Trophoblast cell (in vitro differentiated cells and primary cell): ENCODE measurements at regions not wholly inside any gene's neighbourhood (a gene's known extent, or its start where the extent isn't known, plus 50 kb on each side); places are given as distances from the start of the nearest gene placed in this dataset.
A peak's percentile ranks its signal among the peaks of the same experiment; 100 is the strongest.

ENCODE experiments used
- DNase-seq, 2 donors: peaks; one replicate each; pipeline ENCODE4 v3.0.0-alpha.2; 2016
- H2AFZ ChIP-seq: 2 replicates; pipeline ENCODE4 v1.6.1; 2013; ENCODE audit warnings: low read length, moderate library complexity, mild to moderate bottlenecking; ENCODE audit not compliant: insufficient read depth, poor library complexity
- H2AK5ac ChIP-seq: 2 replicates; pipeline ENCODE4 v1.6.1; 2013; ENCODE audit warnings: mild to moderate bottlenecking, low read length
- H2BK120ac ChIP-seq: 2 replicates; pipeline ENCODE4 v1.6.1; 2013; ENCODE audit warnings: low read length, mild to moderate bottlenecking, moderate library complexity; ENCODE audit not compliant: insufficient read depth, poor library complexity
- H2BK12ac ChIP-seq: 2 replicates; pipeline ENCODE4 v1.6.1; 2013; ENCODE audit warnings: mild to moderate bottlenecking, low read length, moderate library complexity
- H2BK5ac ChIP-seq: 2 replicates; pipeline ENCODE4 v1.6.1; 2013; ENCODE audit warnings: low read length, low read depth, moderate library complexity, mild to moderate bottlenecking; ENCODE audit not compliant: poor library complexity
- H3K14ac ChIP-seq: 2 replicates; pipeline ENCODE4 v1.6.1; 2013; ENCODE audit warnings: mild to moderate bottlenecking, low read length
- H3K18ac ChIP-seq: 2 replicates; pipeline ENCODE4 v1.6.1; 2013; ENCODE audit warnings: mild to moderate bottlenecking, low read length
- H3K23ac ChIP-seq: 2 replicates; pipeline ENCODE4 v1.6.1; 2013; ENCODE audit warnings: low read length
- H3K27ac ChIP-seq: 2 replicates; pipeline ENCODE4 v1.5.1; 2013; ENCODE audit warnings: low read depth, mild to moderate bottlenecking, inconsistent platforms, low read length, moderate library complexity
- H3K27me3 ChIP-seq: 2 replicates; pipeline ENCODE4 v1.6.1; 2013; ENCODE audit warnings: inconsistent platforms, mild to moderate bottlenecking, low read length, moderate library complexity; ENCODE audit not compliant: insufficient read depth
- H3K36me3 ChIP-seq, 2 experiments: 1 replicate in 1 of 2; 2 replicates in 1 of 2; pipeline ENCODE4 v1.6.1; 2013; ENCODE audit warnings: low read length in 2 of 2, mild to moderate bottlenecking in 2 of 2, moderate library complexity in 1 of 2; ENCODE audit not compliant: insufficient read depth in 2 of 2, control insufficient read depth in 1 of 2
- H3K4ac ChIP-seq: 2 replicates; pipeline ENCODE4 v1.6.1; 2013; ENCODE audit warnings: low read depth, mild to moderate bottlenecking, low read length, moderate library complexity
- H3K4me1 ChIP-seq, 2 experiments: 1 replicate in 1 of 2; 2 replicates in 1 of 2; pipeline ENCODE4 v1.6.1; 2013; ENCODE audit warnings: low read length in 2 of 2, mild to moderate bottlenecking in 2 of 2, moderate library complexity in 1 of 2; ENCODE audit not compliant: insufficient read depth in 2 of 2, control insufficient read depth in 1 of 2
- H3K4me2 ChIP-seq: 2 replicates; pipeline ENCODE4 v1.6.1; 2013; ENCODE audit warnings: inconsistent platforms, mild to moderate bottlenecking, low read length, moderate library complexity
- H3K4me3 ChIP-seq: 2 replicates; pipeline ENCODE4 v1.5.1; 2013; ENCODE audit warnings: mild to moderate bottlenecking, low read depth, low read length, inconsistent platforms
- H3K79me1 ChIP-seq: one replicate; pipeline ENCODE4 v1.6.1; 2013; ENCODE audit warnings: low read length
- H3K79me2 ChIP-seq: 2 replicates; pipeline ENCODE4 v1.6.1; 2013; ENCODE audit warnings: low read length, mild to moderate bottlenecking; ENCODE audit not compliant: control insufficient read depth, insufficient read depth, poor library complexity
- H3K9ac ChIP-seq: 2 replicates; pipeline ENCODE4 v1.6.1; 2013; ENCODE audit warnings: mild to moderate bottlenecking, low read length
- H3K9me3 ChIP-seq: 2 replicates; pipeline ENCODE4 v1.6.1; 2013; ENCODE audit warnings: low read depth, mild to moderate bottlenecking, control low read depth, inconsistent platforms, low read length; ENCODE audit not compliant: insufficient read depth
- H4K12ac ChIP-seq: 2 replicates; pipeline ENCODE4 v1.6.1; 2013; ENCODE audit warnings: low read depth, mild to moderate bottlenecking, low read length, moderate library complexity
- H4K8ac ChIP-seq: 2 replicates; pipeline ENCODE4 v1.6.1; 2013; ENCODE audit warnings: low read depth, mild to moderate bottlenecking, low read length, moderate library complexity
- H4K91ac ChIP-seq: one replicate; pipeline ENCODE4 v1.6.1; 2013; ENCODE audit warnings: low read depth, mild to moderate bottlenecking, low read length, moderate library complexity
- WGBS: extraction: QIAGEN DNeasy Blood & Tissue Kit; methylation state at CpG from one replicate; pipeline ENCODE4 v1.1.7; 2013; ENCODE audit warnings: missing lambda C conversion rate; ENCODE audit not compliant: insufficient read length, insufficient coverage; ENCODE audit errors: extremely low coverage; 5-methylcytosine and 5-hydroxymethylcytosine counted together

- no peak overlapping the region for H2AFZ ChIP-seq
- H3K27ac ChIP-seq: no peak overlapping the region
- H2AK5ac ChIP-seq: no peak overlapping the region
- no peak overlapping the region for H4K91ac ChIP-seq
- H3K4me1 ChIP-seq: peaks cover 7 to 9% of the 10 kb centered on the region in 2 experiments
- no CpG with 5 or more reads among the region's 1 CpG for WGBS
- peaks cover 1% of the 10 kb centered on the region for H3K79me1 ChIP-seq
- no peaks in the 10 kb centered on the region for H3K9me3 ChIP-seq
- no peak overlapping the region for H2BK12ac ChIP-seq
- H3K27me3 ChIP-seq: no peaks in the 10 kb centered on the region
- H3K4me3 ChIP-seq: no peak overlapping the region
- no peak overlapping the region for H4K8ac ChIP-seq
- H3K14ac ChIP-seq: no peak overlapping the region
- H2BK120ac ChIP-seq: no peak overlapping the region
- H3K18ac ChIP-seq: no peak overlapping the region
- no peak for DNase-seq
- H3K4me2 ChIP-seq: peak overlapping the region; percentile 33
- H4K12ac ChIP-seq: no peak overlapping the region
- no peak overlapping the region for H2BK5ac ChIP-seq
- no peaks in the 10 kb centered on the region for H3K79me2 ChIP-seq
- no peaks in the 10 kb centered on the region for H3K36me3 ChIP-seq
- H3K4ac ChIP-seq: no peak overlapping the region
- no peak overlapping the region for H3K23ac ChIP-seq
- H3K9ac ChIP-seq: no peak overlapping the region
These were observed 129.6 kb upstream of the RASGEF1B start for GRCh38 chr4:81601358-81601694.

DNA sequence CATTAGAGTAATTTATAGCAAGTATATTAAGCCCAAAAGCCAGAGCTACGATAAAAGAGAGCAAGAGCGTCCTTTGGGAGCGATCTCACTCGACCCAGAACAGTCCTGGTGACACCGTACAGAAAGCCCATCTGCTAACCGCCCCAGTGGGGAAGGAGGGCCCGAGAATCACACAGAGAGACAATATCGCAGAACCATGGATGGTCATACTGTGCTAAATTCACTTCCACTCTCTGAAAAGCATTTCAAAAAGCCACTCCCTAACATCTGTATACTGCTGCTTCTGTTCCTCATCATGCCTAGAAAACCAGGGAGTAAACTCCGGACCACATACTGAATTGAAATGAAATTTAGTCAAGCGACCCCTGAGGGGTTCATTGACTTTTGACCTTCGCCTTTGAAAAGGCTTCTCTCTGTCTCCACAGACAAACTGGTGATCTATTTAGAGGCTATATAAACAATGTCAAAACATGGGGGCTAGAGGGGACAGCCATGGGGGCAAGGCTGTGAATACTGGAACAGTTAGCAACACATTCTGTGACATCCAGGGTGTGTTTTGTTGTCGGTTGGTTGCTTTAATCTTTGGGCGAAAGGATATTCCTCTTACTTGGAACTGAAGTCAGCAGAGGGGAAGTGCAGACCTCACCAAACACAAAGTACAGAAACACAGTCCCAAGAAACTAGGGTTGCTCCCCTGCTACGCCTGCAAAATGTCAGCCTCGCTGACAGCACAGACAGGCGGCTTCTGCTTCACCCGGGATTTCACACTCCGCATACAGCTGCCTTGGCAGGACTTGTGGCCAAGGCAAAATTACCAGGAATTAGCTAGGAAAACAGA is 129.0 kb upstream of the RASGEF1B start:
- DNase-seq: no peak
- no peak overlapping the region for H3K14ac ChIP-seq
- H3K4me3 ChIP-seq: no peak overlapping the region
- H3K27ac ChIP-seq: peak overlapping the region; percentile 50
- H3K4me1 ChIP-seq: peaks cover 7% of the 10 kb centered on the region in 2 experiments
- H2AFZ ChIP-seq: no peak overlapping the region
- H3K79me1 ChIP-seq: peaks cover 1% of the 10 kb centered on the region
- no peak overlapping the region for H4K91ac ChIP-seq
- no peak overlapping the region for H3K18ac ChIP-seq
- H3K27me3 ChIP-seq: no peaks in the 10 kb centered on the region
- no peak overlapping the region for H3K23ac ChIP-seq
- no peaks in the 10 kb centered on the region for H3K36me3 ChIP-seq
- no peak overlapping the region for H4K12ac ChIP-seq
- peak overlapping the region; percentile 52 for H3K4me2 ChIP-seq
- no peak overlapping the region for H2AK5ac ChIP-seq
- no peak overlapping the region for H3K4ac ChIP-seq
- H3K79me2 ChIP-seq: no peaks in the 10 kb centered on the region
- no peak overlapping the region for H3K9ac ChIP-seq
- no peaks in the 10 kb centered on the region for H3K9me3 ChIP-seq
- no peak overlapping the region for H2BK5ac ChIP-seq
- no peak overlapping the region for H2BK12ac ChIP-seq
- no peak overlapping the region for H2BK120ac ChIP-seq
- WGBS: no CpG with 5 or more reads among the region's 18 CpGs
- H4K8ac ChIP-seq: no peak overlapping the region

GRCh38 chr4:81599742-81600380 is 128.2 kb upstream of the RASGEF1B start:
- no peak overlapping the region for H3K4me2 ChIP-seq
- H3K79me2 ChIP-seq: no peaks in the 10 kb centered on the region
- no peak overlapping the region for H3K18ac ChIP-seq
- no peak overlapping the region for H3K14ac ChIP-seq
- H3K9ac ChIP-seq: no peak overlapping the region
- no peaks in the 10 kb centered on the region for H3K36me3 ChIP-seq
- no peak overlapping the region for H3K23ac ChIP-seq
- no peak overlapping the region for H2BK120ac ChIP-seq
- no peak overlapping the region for H4K8ac ChIP-seq
- no peak overlapping the region for H2AK5ac ChIP-seq
- no CpG with 5 or more reads among the region's 5 CpGs for WGBS
- no peak overlapping the region for H2AFZ ChIP-seq
- no peaks in the 10 kb centered on the region for H3K9me3 ChIP-seq
- H2BK12ac ChIP-seq: no peak overlapping the region
- no peak overlapping the region for H4K91ac ChIP-seq
- H4K12ac ChIP-seq: no peak overlapping the region
- H2BK5ac ChIP-seq: no peak overlapping the region
- no peaks in the 10 kb centered on the region for H3K27me3 ChIP-seq
- H3K4me3 ChIP-seq: no peak overlapping the region
- peaks cover 7% of the 10 kb centered on the region in 2 experiments for H3K4me1 ChIP-seq
- H3K4ac ChIP-seq: no peak overlapping the region
- H3K79me1 ChIP-seq: peaks cover 1% of the 10 kb centered on the region
- DNase-seq: no peak
- no peak overlapping the region for H3K27ac ChIP-seq

DNA sequence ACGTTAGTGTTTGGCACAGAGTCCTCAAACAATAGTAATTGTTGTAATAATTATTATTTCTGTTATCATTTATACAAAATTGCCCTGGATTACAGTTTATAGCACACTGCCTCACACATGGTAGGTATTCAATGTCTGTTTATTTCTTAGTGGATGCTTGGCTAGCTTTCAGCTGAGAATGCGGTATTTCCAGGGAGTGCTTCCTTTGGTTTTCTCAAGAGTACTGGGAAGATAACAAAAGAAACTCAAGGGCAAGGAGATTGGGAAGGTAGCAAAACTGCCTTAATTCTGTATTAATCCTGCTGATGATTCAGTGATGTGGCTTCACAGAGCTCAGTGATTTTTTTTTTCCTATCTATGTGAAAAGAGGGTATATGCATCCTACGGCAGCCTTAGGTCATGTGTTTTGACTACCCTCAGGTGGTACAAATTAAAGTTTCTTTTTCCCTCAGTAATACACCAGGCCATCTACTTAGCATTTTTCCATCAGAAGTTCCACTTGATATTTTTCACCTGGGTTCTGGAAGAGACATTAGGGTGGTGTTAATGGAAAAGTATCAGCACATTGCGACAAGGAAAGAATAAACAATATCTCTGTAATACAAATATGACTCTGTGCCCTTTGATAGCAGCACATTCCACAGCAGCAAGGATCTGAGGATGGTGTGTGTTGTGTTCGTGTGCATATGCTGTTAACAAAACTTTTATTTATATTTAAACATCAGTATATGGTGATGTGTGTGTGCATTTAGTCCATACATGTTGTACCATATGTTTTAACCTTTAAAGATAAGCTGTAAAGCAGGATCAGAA is 124.3 kb upstream of the RASGEF1B start:
- H2BK12ac ChIP-seq: no peak overlapping the region
- no peak for DNase-seq
- H3K36me3 ChIP-seq: no peaks in the 10 kb centered on the region
- H3K4me3 ChIP-seq: no peak overlapping the region
- no peak overlapping the region for H3K9ac ChIP-seq
- H3K79me2 ChIP-seq: no peaks in the 10 kb centered on the region
- no peak overlapping the region for H3K27ac ChIP-seq
- H2AK5ac ChIP-seq: no peak overlapping the region
- H3K79me1 ChIP-seq: no peaks in the 10 kb centered on the region
- no peaks in the 10 kb centered on the region for H3K9me3 ChIP-seq
- no peak overlapping the region for H4K8ac ChIP-seq
- H3K4ac ChIP-seq: no peak overlapping the region
- no peak overlapping the region for H3K23ac ChIP-seq
- H3K27me3 ChIP-seq: no peaks in the 10 kb centered on the region
- no peak overlapping the region for H3K4me2 ChIP-seq
- H3K14ac ChIP-seq: no peak overlapping the region
- H4K12ac ChIP-seq: no peak overlapping the region
- no peak overlapping the region for H2BK5ac ChIP-seq
- H3K18ac ChIP-seq: no peak overlapping the region
- peaks cover 7% of the 10 kb centered on the region in 2 experiments for H3K4me1 ChIP-seq
- no peak overlapping the region for H2AFZ ChIP-seq
- H4K91ac ChIP-seq: no peak overlapping the region
- WGBS: no CpG with 5 or more reads among the region's 5 CpGs
- no peak overlapping the region for H2BK120ac ChIP-seq
